Stomach (tissue), 4 donors: ENCODE measurements at regions not wholly inside any gene's neighbourhood (a gene's known extent, or its start where the extent isn't known, plus 50 kb on each side); places are given as distances from the start of the nearest gene placed in this dataset.

ENCODE experiments used
- POLR2A ChIP-seq, 4 donors: fragments of 450-650 bp; IDR thresholded peaks; one replicate each; pipeline ENCODE4 v1.6.1; 2016; ENCODE audit warnings: antibody characterized with exemption in 4 of 4, control low read depth in 2 of 4, mild to moderate bottlenecking in 1 of 4, moderate library complexity in 1 of 4
- POLR2AphosphoS5 ChIP-seq, 3 donors: sonication (generic); formaldehyde crosslinking; IDR thresholded peaks; one replicate each; pipeline ENCODE4 v1.6.1; 2016; ENCODE audit warnings: antibody characterized with exemption in 3 of 3
- TF ChIP-seq, protein P1 (sequence below), 7 experiments: fragments of 450-650 bp in 4 of 7; fragments of 200-600 bp in 3 of 7; sonication (generic) in 3 of 7; IDR thresholded peaks; one replicate each; pipeline ENCODE4 v1.5.1; 2016 to 2019; ENCODE audit warnings: antibody characterized with exemption in 7 of 7, control low read depth in 2 of 7, mild to moderate bottlenecking in 1 of 7

DNA sequence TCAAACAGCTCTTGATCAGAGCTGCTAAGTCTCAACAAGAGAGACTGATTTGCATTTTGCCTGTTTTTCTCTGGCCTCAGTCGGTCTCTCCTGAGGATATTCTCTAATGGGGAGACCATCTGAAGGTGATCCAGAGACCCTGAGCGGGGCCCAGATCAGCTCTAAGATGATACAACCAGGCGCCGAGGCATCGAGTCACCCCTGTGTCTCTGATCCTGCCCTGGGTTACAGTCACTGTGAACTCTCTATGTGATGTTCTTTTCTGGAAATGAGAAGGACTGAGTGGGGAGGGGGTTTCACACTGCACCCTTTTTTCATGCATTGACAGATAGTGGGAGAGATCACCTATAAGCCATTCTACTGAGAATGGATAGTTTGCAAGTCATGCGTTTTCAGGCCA is 247.6 kb upstream of the PWP1 start:
- TF ChIP-seq, protein P1, sequence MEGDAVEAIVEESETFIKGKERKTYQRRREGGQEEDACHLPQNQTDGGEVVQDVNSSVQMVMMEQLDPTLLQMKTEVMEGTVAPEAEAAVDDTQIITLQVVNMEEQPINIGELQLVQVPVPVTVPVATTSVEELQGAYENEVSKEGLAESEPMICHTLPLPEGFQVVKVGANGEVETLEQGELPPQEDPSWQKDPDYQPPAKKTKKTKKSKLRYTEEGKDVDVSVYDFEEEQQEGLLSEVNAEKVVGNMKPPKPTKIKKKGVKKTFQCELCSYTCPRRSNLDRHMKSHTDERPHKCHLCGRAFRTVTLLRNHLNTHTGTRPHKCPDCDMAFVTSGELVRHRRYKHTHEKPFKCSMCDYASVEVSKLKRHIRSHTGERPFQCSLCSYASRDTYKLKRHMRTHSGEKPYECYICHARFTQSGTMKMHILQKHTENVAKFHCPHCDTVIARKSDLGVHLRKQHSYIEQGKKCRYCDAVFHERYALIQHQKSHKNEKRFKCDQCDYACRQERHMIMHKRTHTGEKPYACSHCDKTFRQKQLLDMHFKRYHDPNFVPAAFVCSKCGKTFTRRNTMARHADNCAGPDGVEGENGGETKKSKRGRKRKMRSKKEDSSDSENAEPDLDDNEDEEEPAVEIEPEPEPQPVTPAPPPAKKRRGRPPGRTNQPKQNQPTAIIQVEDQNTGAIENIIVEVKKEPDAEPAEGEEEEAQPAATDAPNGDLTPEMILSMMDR (IDR thresholded peaks at IDR 0.05) = no peak
- TF ChIP-seq POLR2AphosphoS5 (IDR thresholded peaks at IDR 0.05) (no peak), POLR2A (IDR thresholded peaks at IDR 0.05) (no peak)
